Fibroblast of skin of back (primary cell): ENCODE measurements at regions not wholly inside any gene's neighbourhood (a gene's known extent, or its start where the extent isn't known, plus 50 kb on each side); places are given as distances from the start of the nearest gene placed in this dataset.
A peak's percentile ranks its signal among the peaks of the same experiment; 100 is the strongest.

Experiments used
- DNase-seq: peaks from one replicate; pipeline ENCODE4 v3.0.0-alpha.2; 2013

DNA sequence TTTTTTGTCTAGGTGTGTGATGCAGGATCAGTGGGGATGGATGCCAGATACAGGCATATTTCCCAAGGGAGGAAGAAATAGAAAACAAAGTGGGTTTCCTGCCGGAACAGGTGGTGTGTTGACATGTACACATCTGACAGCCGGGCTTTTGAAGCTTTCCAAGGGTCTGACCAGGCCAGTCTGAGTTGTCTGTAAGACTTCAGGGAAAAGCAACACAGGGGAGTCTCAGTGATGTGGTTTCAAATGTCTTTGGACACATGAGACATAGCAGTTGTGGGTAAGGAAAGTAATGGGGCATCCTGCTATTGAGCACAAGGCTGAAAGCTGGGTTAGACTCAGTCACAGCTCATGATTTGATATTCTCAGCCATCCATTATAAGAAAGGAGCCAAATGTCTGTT lies 274.9 kb downstream of the PIK3R1 start:
- no peak for DNase-seq

DNA sequence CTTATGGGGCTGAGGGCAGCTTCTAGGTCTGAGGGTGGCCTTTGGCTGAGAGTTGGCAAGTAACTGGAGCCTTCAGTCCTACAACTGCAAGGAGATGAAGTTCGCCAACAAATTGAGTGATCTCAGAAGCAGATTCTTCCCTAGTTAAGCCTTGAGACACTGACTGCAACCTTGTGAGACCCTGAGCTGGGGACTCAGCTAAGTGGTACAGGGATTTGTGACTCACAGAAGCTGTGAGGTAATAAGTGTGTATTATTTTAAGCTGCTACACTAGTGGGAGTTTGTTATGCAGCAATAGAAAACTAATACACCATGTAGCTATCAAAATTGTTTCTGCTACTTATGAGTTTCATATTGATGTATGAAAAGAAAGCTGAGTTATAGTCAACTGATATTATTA lies 279.2 kb downstream of the PIK3R1 start:
- no peak for DNase-seq

DNA sequence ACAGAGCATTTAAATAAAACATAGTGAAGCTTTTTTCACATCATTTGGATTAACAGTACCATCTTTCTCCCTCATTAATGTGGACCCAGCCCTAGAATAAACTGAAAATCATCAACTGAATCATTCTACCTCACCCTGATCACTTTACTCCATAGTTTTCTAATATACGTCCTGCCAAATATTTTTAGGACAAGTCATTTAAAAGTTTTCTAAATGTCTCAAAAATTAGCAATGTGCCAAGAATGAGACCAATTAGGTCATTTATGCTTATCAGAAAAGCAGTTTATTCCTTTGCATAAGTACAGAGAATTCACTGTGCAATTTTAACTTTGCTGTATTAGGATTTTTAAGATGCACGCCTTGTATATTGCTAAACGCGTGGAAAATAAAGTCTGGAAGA lies 284.4 kb downstream of the PIK3R1 start:
- peak; percentile 87 for DNase-seq

DNA sequence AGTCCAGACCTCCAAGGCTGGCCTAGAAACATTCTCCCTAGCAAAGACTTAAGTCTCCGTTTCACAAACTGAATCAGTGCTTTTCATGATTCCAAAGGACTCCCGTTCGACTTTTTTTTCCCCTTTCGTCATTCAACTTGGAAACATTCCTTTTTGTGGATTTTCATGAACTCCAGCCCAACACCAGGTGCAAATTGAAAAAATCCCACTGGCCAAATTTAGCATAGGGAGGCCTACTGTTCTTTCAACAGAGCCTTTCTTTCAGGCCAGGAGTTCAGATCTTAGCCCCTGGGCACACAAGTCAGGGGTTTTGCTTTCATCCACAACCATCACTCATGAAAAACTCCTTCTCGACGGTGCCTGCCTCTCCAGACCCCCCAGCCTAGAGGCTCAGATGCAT lies 285.3 kb downstream of the PIK3R1 start:
- DNase-seq = no peak

DNA sequence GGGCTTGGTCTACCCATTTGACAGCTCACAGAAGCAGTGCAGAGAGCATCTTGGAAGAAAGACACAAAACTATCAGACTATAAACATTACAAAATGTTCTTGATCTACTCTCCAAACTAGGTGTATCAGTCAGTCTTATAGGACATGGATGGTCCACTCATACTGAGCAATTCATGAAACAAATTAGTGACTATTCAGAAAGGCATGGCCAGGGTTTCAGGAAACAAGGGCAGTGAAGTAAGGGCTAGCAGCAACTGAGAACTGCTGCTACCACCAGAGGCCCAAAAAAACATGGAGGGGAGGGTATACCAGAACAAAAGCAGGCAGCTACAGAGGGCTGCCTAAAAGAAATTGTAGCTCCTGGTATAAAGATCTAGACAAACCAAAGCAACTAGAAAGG lies 287.0 kb downstream of the PIK3R1 start:
- peak; percentile 42 for DNase-seq

DNA sequence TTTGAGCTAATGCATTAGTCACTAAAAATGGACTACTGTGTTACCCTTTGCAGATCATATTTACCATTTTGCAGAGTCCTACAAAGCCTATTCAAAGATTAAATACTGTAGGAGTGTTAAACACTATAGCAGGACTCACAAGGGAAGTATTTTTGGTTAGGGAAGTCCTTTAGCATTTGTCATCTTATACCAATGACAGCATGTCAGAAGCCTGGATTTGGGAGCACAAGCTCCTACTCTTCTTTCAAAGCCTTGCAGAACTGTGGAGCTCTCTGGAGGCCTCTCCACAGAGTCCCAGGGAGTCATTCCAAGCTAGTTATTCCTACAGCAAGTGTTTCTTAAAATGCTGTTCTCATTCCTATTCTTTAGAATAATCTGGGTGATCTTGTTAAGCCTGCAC lies 288.8 kb downstream of the PIK3R1 start:
- peak; percentile 83 for DNase-seq

DNA sequence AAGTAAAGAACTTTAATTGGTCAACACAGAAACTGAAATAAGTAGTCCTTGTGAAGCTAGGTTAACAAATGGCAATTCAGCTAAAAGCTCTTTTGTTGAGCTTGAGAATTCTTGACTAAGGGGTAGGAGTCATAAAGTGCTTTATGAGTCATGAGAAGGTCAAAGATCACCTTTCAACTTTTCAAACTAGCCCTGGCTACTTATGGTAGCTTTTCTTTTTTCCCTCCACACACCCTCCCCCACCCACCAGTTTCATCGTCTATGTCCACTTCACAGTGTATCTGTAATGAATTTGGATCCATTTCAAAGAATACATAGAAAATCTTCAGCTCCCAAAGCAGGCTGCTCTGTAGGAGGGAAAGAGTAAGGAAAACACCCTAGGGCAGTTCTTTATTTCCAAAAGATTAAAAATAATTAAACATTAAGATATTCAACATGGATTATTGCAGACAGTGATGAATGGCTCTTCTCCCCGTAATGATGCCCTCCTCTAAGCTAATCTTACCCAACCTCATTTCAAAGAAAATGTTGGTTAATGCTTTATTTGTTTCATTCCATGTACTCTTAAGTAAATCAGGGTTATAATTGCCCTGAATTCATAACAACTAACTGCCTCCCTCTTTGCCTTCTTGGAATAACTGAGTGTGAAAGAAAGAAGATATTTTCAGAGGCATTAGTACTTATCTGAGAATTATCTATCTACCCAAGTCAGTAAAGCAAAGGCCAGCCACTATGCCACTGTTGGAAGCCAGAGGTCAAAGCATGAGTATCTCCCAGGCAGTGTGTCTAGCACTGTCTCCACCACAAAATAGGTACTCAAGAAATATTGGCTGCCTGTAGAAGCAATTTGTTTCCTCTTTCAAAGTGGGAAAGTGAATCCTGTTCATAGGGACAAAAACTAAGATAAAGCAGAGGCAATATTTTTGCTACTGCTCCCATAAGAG lies 290.6 kb downstream of the PIK3R1 start:
- DNase-seq = peak; percentile 36

DNA sequence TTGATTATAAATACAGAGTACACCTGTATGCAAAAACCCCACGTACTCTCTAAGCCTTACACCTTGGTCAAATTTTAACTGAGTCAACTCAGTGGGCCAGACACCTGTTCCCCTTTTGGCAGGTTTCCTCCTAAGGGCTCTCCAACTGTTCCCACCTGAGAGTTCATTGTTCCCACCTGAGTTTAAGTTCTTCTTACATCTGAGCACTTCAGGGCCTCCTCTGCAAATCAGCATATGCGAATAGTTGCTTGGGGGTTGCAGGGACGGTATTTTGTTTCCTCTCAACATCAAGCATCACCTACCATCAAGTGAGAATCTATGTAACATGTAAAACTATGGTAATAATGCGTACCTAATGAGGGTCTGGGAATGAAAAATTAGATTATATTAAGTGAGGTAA lies 300.0 kb downstream of the PIK3R1 start:
- no peak for DNase-seq

DNA sequence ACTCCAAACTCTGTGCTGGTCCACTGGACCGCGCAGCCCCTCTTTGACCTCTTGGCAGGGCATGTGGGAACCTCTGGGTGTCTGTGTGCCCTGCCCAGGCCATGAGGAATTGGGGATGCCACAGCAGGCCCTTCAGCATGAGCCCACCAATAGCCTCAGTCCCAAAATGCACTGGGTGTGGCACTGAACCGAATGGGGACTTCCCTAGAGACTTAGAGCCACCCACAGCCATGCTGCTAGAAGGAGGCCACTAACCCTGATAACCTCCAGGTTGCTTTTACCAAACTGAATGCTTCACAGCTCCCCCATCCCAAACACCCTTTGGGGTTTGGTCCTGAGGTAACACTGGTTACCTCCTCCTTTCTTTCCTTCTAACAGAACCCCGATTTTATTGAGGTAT lies 302.7 kb downstream of the PIK3R1 start:
- DNase-seq = no peak

DNA sequence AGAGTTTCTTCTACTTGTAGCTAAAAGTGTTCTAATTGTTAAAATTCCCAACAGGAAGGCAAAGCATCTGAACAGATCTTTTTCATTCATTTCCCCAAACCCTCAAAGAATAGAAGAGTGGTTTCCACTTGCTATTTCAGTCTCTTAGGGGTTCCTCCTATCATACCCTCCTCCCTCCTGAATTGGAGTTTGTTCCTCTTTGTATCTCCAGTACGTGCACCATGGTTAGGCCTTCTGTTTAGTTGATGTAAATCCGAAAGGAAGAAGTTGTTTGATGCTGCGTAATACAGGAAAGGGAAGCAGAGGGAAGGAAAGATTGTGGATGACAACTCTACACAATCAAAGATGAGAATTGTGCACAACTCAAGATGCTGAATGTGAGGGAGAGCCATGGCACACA lies 303.6 kb downstream of the PIK3R1 start:
- DNase-seq = no peak

DNA sequence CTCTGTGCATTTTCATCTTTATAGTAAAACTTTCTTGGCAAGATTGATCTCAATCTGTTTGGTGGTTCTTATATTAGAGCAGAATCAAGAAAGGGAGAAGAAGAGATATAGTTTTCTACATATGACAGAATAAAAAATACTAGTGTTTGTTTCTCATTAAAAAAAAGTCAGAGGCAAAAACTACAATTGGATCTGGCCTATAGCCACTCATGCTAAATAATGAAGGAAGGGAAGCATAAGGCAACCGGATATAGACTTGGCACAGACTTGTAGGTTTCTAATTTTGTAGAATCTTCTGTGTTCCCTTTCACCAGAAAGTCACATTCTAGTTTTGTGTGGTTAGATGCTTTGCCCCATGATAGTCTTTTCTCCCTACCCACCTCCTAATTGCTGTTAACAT lies 306.2 kb downstream of the PIK3R1 start:
- no peak for DNase-seq

DNA sequence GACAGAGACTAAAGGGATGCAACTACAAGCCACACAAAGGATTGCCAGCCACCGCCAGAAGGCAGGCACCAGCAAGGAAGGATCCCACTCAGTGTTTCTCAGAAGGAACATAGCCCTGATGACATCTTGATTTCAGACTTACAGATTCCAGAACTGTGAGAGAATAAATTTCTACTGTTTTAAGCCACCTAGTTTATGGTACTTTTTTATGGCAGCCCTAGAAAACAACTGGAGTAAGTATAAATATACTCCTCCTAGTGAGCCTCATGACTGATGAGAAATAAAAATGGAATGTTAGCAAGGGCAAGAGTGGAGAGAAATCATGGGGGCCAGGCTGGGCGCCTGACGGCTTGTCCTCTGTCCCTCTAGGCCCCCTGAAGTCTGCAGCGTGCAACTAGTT lies 307.3 kb downstream of the PIK3R1 start:
- peak; percentile 66 for DNase-seq

DNA sequence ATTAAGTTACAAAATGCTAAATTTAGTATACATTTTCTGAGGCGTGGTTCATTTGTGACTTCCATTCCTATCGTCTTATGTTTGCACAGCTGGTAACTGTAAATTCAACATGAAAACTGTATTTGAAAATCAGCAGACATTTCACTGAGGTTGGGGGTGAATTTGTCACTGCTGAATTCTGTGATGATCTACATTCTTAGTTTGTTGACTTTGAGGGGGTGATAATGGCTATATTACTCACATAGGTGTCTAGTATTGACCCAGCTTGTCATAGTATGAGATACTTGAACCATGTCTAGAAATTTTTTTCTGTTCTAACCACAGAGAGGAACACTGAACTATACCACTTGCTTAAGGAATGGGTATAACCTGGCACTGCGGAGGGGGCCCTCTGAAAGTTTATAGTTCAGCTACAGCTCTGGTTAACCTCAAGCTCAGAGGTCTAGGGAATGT lies 313.3 kb downstream of the PIK3R1 start:
- DNase-seq = peak; percentile 78

DNA sequence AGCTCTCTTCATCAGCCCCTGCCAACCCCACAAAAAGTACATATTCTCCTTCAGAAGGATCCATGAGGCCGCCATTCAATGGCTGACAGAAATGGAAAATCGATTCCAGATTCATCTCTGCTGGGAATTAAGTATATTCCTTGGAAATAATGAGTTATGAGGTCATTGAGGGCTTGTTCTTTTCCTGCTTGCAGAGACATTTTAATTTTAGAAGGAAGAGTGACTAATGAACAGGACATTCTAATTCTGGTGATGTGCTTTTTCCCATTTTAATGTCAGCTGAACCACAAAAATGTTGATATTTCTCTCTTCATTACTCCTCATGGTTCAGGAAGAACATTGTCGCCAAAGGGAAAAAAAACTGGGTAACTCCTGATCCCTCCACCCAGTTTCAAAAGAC lies 314.0 kb downstream of the PIK3R1 start:
- peak; percentile 82 for DNase-seq

DNA sequence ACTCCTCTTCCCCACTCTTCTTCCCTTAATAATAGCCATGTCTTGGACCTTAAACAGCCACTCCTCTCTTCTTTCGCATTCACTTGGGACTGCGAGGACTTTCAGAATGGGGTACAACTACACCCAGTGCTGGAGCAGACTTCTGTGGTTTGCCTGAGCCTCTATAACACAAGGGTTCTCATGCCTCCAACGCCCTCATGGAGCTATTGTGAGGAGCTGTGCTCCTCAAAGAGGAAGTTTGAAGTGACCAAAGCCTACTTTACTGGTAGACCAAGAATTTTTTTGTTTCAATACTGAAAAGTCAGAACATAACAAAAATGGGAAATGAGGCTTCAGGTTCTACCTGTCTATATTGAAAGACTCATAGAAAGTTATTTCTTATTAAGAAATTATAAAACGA lies 316.4 kb downstream of the PIK3R1 start:
- no peak for DNase-seq

DNA sequence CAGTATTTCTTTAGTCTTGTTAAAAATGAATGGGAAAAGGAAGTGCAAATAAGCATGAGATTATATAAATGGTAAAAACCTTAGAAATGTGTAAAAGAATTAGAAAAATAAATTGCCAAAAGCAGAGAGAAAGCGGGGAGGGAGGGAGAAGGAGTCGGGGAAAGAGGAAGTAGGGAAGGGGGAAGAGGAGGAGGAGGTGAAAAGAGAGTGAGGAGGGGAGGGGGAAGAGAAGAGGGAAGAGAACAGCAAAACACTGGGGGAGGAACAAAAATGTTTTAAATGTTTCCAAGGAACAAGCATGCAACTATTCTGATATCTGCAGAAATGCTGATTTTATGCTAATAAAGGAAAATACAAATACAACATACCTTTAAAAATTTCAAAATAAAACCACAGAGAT lies 317.5 kb downstream of the PIK3R1 start:
- no peak for DNase-seq

DNA sequence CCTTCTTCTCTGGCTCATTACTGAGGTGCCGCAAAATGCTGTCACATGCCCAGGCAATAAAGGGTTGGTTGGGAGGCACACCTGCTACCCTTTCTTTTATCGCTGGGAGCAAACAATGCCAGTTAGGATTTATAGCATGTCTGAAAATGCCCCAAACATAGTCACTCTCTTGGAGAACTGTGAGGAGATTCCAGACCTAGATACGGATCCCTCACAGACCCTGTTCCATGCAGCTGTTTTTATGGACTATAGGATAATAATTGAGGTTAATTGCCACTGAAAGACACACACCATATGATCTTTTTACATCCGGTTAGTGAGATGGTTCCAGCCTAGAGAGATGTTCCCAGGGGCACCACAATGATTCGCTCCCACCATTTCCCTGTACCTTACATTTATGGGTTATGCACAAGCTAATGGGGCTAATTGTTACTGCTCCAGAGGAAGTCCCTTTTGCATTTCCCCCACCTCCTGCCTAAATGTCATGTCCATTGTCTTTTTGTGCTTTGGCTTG lies 318.1 kb downstream of the PIK3R1 start:
- DNase-seq = no peak

DNA sequence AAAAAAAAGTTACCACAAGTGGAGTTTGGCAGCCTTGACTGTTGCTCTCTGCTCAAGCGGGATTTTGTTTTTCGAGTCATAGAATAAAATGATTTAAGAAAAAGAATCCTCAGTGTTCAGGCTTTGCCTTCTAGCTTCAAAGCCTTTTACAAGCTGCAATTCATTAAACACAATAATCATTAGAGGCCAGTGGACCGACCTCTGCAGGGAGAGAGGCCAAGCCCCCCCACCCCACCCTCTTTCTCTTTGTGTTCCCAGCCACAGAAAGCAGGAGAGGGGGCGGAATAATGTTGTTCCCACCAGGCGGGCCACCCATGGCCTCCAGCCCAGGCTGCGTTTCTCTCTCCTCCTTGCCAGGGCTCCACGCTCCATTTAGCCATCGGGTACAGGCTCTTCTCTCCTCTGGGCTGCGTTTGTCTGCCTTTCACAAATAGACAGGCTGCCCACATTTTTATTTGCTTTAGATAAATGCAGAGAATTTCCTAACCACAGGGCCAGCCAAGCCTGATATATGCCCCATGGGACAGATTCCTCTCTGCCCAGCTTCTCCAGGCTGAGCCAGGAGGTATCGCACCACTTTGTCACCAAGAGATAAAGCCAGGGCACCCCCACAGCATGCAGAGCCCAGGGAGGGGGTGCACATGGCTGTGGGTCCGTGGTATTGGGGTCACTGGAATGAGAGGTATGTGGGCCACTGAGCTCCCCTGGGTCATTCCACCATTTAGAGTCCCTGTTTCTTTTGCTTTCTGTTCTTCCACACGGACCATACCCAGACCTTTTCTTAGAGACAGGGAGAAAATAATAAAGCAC lies 318.8 kb downstream of the PIK3R1 start:
- peak; percentile 88 for DNase-seq

DNA sequence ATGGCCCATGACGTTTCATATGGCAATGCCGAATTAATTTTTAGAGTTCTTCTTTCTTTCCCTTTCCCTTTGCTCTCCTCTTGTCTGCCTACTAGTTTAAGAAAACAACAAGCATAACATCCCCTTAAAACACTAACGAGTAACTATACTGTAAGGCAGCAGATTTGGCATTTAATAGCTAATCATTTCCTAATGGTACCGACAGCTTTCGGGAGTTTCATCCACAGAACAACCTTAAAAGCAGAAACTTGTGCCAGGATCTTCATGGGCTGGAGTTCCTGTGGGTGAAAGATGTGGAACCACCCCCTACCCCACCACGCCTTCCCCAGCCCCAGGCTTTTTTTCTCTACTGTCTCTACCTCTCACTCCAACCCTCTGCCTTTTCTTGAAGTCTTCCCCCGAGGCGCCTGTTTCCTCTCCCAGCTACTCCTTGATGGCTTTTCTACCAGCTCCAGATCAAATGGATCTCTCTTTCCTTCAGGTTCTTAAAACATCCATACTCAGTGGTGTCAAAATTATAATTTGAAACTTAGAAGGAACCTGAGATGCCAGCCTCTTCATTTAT lies 319.5 kb downstream of the PIK3R1 start:
- no peak for DNase-seq

DNA sequence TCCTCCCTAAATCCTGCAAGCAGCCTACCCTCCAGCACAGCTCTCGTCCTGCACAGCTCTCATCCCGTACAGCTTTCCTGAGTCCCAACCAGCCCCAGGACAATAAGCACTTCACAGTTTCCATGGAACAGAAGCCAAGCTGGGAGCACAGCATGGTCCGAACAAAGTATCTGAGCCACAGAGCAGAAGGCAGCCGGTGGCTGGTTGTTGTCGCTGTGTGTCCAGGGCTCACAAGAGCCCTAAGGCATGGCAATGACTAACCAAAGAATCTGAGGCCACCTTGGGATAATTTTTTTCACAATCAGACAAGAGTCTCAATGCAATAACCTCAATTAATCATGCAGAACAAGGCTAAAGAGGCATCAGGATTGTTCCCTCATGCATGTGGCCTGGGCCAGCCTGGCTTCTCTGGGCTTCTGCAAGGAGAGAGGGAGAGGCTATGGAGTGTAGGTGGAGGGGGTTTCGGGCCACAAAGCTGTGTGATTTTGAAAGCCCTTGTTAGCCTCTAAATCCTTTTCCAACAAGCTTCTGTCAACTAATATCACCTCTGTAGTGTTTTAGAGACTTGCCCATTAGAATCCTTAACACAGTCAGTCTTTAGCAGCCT lies 323.4 kb downstream of the PIK3R1 start:
- no peak for DNase-seq

DNA sequence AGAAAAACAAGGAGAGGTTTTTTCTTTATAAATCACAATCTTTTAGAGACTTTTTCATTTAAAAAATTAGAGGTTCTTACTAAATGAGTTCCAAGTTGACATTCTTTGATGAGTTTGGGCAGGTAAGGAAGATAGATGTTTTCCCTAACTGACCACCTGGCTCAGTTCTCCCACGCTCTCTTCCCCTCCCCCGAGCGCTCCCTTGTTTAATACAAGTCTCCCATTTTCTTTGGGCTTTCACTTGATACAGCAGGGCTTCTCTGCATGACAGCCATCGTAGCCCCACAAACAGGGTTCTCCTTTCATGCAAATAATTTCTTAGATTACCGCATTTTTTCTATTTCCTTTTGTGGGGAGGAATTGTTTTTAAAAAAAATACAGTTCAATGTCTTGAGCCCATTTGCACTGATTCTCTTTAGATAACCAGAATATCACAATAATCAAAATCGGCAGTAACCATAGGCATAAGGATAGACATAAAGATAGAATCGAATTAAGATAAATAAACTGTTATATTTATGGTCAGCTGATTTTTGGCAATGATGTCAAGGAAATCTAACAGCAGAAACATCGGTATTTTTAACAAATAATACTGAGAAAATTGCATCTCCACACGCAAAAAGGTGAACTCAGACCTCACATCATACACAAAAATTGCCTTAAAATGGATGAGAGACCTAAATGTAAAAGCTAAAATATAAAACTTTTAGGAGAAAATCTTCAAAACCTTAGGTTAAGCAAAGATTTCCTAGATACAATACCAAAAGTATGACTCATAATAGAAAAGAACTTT lies 325.4 kb downstream of the PIK3R1 start:
- DNase-seq = no peak

DNA sequence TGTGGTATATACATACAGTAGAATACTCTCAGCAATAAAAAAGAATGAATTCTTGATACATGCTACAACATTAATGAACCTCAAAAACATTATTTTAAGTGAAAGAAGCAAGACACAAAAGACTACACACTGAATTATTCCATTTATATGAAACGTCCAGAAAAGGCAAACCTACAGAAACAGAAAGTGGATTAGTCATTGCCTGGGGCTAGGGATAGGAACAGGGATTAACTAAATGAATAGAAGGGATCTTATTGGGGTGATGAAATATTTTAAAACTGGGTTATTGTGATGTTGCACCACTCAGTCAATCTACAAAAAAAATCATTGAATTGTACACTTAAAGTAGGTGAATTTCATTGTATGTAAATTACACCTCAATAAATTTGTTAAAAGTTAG lies 326.7 kb downstream of the PIK3R1 start:
- no peak for DNase-seq
